GM18502 (cell line): ENCODE measurements at regions not wholly inside any gene's neighbourhood (a gene's known extent, or its start where the extent isn't known, plus 50 kb on each side); places are given as distances from the start of the nearest gene placed in this dataset.
A peak's percentile ranks its signal among the peaks of the same experiment; 100 is the strongest.

Experiments
- ATAC-seq: cut with Tn5 transposase; IDR thresholded peaks from one replicate; pipeline ENCODE4 v1.9.1; 2021; ENCODE audit warnings: mild to moderate bottlenecking; ENCODE audit not compliant: unreplicated experiment, poor library complexity

- ATAC-seq, result no peak
Observed at GRCh38 chr3:70583682-70584081, 271.2 kb upstream of the MDFIC2 start.

DNA sequence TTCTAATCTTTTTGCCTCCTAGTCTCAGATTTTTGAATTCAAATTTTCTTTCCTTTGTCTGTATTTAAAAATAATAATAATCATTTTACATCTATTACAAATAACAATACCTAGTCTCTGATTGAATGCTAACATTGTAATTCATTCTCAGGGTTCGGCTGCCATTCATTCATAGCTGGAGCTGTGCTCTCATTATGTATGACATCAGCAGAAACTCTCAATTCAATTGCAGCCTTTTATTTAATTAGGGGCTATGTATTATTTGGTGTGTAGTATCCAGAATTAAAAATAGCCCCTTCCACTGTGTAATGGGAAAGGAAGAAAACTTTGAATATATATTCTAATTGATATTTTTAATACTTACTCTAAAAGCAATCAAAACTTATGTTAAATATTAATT lies 270.4 kb upstream of the MDFIC2 start:
- ATAC-seq, result no peak

DNA sequence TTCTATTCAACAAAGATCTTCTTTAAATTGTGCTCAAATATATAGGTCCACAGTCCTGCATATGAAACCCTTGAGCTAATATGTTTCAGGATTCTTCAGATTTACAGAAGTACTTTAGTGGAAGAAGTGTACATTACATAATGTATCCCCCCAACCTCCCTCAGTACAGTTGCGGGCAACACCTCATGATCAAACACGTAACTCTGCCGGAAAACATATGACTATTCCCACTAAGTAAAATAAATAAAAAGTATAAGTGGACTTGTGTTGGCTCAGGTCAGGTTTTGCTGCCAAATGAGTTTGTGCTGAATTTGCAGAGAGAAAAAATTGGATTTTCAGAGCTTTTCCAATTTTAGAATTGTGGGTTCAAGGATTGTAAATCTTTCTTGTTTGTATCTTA lies 267.6 kb upstream of the MDFIC2 start:
- no peak for ATAC-seq

DNA sequence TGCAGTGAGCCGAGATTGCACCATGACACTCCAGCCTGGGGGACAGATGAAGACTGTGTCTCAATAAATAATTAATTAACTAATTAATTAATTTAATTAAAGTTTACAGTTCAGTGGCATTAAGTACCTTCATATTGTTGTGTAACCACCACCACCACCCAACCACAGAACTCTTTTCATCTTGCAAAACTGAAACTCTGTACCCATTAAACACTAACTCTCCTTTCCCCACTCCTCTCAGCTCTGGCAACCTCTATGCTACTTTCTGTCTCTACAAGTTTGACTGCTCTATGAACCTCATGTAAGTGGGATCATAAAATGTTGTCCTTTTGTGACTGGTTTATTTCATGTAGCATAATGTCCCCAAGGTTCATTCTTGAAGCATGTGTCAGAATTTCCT lies 259.3 kb upstream of the MDFIC2 start:
- no peak for ATAC-seq

DNA sequence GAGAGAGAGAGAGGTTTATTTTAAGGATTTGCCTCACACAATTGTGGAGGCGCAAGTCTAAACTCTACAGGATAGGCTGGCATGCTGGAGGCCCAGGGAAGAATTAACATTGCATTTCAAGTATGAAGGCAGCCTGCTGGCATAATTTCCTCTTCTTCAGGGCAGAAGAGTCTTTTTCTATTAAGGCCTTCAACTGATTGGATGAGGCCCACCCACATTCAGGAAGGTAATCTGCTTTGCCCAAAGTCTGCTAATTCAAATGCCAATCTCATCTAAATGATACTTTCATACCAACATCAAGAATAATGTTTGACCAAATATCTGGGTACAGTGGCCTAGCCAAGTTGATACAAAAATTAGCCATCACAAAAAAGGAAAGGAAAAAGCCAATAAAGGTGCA lies 258.1 kb upstream of the MDFIC2 start:
- no peak for ATAC-seq

- no peak for ATAC-seq
Observed at GRCh38 chr3:70568626-70569025, 256.2 kb upstream of the MDFIC2 start.

DNA sequence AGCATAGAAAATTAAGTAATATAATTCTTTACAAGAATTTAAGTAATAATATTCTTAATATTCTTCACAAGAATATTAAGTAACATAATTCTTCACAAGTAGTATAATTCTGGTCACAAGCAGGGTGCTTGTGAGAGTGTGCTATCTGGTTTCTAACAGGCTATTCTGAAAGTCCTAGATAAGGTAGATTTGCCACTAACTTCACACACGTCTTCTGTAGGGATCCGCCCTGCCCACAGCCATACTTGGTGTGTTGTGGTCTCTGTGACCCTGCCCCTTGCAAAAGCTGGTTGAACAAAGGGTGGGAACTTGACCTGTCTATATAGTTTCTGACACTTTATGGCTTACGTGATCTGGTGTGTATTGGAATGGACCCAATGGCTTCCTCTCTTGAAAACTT lies 253.4 kb upstream of the MDFIC2 start:
- ATAC-seq, result no peak

DNA sequence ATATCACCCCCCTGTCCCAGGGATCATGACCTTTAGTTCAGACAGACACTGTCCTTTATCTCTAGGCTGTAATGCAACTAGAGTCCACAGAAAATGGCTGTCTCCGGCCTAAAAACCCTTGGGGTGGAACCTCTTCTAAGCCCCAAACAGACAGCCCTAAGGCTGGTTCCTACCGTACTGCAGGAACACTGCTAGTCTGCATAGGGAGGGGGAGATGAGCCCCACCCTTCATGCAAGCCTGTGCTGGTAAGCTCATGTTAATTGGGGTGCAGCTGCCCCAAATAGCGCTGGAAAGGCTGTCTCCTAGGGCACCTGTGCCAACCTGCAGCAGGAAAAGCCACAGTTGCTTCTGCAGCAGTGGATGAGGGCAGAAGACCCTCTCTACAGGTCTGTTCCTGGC lies 252.1 kb upstream of the MDFIC2 start:
- no peak for ATAC-seq

GRCh38 chr3:70561796-70562195 lies 249.4 kb upstream of the MDFIC2 start:
- ATAC-seq, result no peak

DNA sequence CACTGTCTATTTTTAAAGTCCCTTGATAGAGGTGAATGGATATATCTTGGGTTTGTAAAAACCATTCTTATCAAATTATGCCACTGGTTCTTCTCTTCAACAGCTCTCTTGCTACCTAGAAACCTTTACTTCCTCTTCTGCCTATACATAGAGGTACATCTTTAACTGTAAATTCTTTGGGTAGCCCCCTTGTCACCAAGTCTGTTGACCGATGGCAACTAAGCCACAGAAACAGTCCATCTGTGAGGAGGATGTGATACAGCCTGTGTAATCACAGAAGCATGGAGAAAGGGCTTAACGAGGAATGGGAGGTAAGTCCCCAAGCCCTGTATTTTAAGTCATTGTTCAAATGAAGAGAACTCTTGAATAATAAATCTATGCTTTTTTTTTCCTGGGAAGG lies 246.5 kb upstream of the MDFIC2 start:
- no peak for ATAC-seq

GRCh38 chr3:70557976-70558375 lies 245.5 kb upstream of the MDFIC2 start:
- no peak for ATAC-seq

DNA sequence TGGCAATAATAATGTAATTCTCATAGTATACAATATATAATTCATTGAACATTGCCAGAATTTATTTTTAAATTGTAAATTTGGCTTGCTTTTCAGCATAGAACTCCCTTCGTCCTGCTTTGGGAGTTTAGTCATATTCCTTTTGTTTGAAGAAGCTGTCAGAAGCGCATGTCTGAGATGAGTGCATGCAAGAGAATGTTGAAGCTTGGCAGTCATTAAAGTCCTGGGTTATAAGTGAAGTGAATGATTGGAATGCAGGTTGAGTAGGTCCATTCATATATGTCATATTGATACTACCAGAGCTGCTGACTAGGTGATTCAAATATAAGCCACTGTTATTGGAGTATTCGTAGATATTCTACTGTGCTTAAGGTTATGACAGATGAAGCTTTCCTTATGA lies 243.6 kb upstream of the MDFIC2 start:
- ATAC-seq, result no peak

DNA sequence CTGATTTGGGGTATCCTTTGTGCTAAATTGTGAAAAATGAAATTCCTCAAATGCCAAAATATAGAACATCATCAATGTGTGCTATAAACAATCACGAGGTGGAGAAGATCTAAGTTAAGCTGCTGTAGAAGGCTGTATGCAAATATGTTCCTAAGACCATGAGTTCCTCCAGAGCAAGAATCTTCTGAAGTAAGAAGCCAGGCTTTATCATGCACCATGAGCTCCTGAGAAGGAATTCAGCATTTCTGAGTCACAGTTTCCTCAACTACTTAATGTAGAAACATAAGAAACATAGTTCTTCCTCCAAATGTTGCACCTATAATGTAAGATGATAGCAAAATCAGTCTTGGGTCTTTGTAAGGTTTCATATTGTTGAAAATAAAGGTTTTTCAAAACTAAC lies 241.7 kb upstream of the MDFIC2 start:
- ATAC-seq, result no peak

DNA sequence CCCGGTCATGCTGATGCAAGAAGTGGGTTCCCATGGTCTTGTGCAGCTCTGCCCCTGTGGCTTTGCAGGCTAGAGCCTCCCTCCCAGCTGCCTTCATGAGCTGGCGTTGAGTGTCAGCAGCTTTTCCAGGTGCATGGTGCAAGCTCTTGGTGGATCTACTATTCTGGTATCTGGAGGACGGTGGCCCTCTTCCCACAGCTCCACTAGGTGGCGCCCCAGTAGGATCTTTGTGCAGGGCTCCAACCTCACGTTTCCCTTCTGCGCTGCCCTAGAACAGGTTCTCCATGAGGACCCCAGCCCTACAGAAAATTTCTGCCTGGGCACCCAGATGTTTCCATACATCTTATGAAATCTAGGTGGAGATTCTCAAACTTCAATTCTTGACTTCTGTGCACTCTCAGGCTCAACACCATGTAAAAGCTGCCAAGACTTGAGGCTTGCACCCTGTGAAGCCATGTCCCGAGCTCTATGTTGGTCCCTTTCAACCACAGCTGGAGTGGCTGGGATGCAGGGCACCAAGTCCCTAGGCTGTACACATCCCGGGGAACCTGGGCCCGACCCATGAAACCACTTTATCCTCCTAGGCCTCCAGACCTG lies 238.4 kb upstream of the MDFIC2 start:
- peak; percentile 91 for ATAC-seq

- no peak for ATAC-seq
Observed at GRCh38 chr3:70546679-70547078, 234.2 kb upstream of the MDFIC2 start.

DNA sequence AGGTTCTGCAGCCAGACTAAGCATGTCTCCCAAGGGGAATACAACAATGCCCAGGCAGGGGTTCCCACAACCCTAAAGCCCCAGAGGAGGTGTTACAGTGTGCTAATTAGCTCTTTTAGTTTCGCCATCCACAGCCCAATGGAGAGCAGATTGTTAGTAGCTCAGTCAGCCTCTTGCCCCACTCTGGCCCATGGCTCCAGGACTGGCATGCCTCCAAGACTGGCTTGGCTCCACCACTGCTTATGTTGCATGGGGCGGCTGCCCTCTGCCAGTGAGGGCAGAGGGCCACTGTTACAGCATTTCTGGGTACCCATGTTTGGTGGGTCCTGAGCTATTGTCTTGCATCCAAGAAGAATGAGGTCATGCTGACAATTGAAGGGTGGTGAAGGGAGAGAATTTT lies 231.1 kb upstream of the MDFIC2 start:
- no peak for ATAC-seq

- no peak for ATAC-seq
Observed at GRCh38 chr3:70539908-70540307, 227.5 kb upstream of the MDFIC2 start.

DNA sequence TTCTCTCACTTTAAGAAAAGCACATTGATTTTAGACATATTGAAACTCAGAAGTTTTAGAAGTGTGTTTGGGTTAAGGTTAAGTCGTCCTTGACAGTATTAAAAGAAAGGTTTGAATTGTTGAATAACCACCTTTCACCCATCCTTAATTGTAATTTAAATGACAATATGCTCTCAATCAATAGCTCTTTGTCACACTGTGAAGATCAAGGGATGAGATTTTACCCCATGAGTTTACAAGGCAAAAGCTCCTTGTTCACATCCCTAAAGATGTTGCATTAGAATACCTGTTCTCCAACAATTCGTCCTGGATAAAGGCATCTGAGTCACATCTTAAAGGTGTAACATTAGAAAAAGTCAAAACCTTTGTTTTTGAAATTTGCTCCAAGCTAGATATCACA lies 220.4 kb upstream of the MDFIC2 start:
- ATAC-seq, result no peak

GRCh38 chr3:70531838-70532489 lies 219.5 kb upstream of the MDFIC2 start:
- ATAC-seq, result no peak

- ATAC-seq, result no peak
Observed at GRCh38 chr3:70531063-70531657, 218.7 kb upstream of the MDFIC2 start.

- no peak for ATAC-seq
Observed at GRCh38 chr3:70530626-70531025, 218.2 kb upstream of the MDFIC2 start.

GRCh38 chr3:70527026-70527425 lies 214.6 kb upstream of the MDFIC2 start:
- ATAC-seq, result no peak
